ENCODE measurements at regions not wholly inside any gene's neighbourhood (a gene's known extent, or its start where the extent isn't known, plus 50 kb on each side); places are given as distances from the start of the nearest gene placed in this dataset.

DNA sequence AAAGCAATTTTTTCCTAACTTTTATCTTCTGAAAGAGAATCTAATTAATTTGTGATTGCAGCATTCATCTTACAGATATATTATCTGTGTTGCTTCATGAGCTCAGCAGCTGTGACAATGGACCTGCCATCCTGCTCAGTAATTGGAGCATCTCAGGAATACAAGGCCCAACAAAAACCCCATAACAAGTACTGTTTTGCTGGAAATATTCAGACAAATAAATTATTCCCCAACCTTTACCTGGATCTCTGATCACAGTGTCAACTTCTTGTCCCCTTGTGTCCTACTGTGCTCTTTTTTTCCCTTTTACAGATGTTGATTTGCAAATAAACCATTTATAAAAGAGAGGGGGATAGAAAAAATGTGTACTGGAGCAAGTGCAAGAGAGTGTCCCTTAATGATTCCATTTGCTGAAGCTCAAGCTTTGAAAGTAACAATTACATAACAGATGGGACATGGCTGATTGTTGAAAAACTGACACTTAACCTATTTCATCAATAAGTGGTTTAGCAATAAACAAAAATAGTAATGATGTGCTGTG is 1063.4 kb upstream of the GHITM start:
- no peak overlapping the region for H3K56ac ChIP-seq (replicated peaks; ENCODE audit: insufficient read length, low read depth, low read length)
- no peaks in the 10 kb centered on the region for H3K27me3 ChIP-seq (replicated peaks in 1 of 4; ENCODE audit: control insufficient read depth in 3 of 4, extremely low read depth in 1 of 4, insufficient read depth in 3 of 4, low read length in 3 of 4)
- H3K79me2 ChIP-seq (ENCODE audit: control insufficient read depth in 1 of 2, insufficient read depth in 2 of 2, low read length in 2 of 2): no peaks in the 10 kb centered on the region
- H3K79me1 ChIP-seq (ENCODE audit: low read depth, low read length): no peaks in the 10 kb centered on the region
- H4K8ac ChIP-seq (ENCODE audit: extremely low read depth, insufficient read depth, low read length): no peak overlapping the region
- no peak overlapping the region for H3K9ac ChIP-seq (replicated peaks in 1 of 4; ENCODE audit: extremely low read depth in 1 of 4, low read depth in 3 of 4, low read length in 3 of 4)
- POLR2A ChIA-PET (ENCODE audit: partially characterized antibody): no interaction called here
- H3K4me3 ChIP-seq (ENCODE audit: extremely low read depth in 1 of 4, insufficient read depth in 2 of 4, low read depth in 3 of 4, low read length in 4 of 4): no peak overlapping the region
- H3K14ac ChIP-seq (ENCODE audit: insufficient read length): no peak overlapping the region
- no peak for TF ChIP-seq CTBP2 (IDR thresholded peaks at IDR 0.05; ENCODE audit: borderline replicate concordance, insufficient read depth, insufficient read length, low read length)
- no peaks in the 10 kb centered on the region for H3K36me3 ChIP-seq (ENCODE audit: control insufficient read depth in 2 of 4, insufficient read depth in 4 of 4, low read length in 3 of 4)
- H2BK12ac ChIP-seq (ENCODE audit: low read depth, low read length): no peak overlapping the region
- 0 out of 4 replicates have a peak, but pooled peaks cover 0 to 3% of the 10 kb centered on the region in 2 experiments for H3K9me3 ChIP-seq (ENCODE audit: insufficient read depth in 2 of 2, low read depth in 1 of 2, low read length in 1 of 2)
- H3K4me1 ChIP-seq (replicated peaks in 1 of 4; ENCODE audit: control insufficient read depth in 3 of 4, insufficient read depth in 4 of 4, low read length in 3 of 4): peaks cover 4 to 9% (median 6%) of the 10 kb centered on the region in 4 experiments; a peak in 6 of 7 replicates
- no peak overlapping the region for H3K4ac ChIP-seq (replicated peaks; ENCODE audit: insufficient read length, low read depth, low read length)
- FAIRE-seq (no peak), DNase-seq (ENCODE audit: low read depth in 1 of 2, low spot score in 2 of 2) (no peak)
- H3K18ac ChIP-seq (ENCODE audit: extremely low read depth, low read length): no peak overlapping the region
- no peak overlapping the region for H3K27ac ChIP-seq (ENCODE audit: low read depth, low read length)
- no peak overlapping the region for H2BK5ac ChIP-seq (ENCODE audit: low read depth, low read length)
- 0 out of 2 replicates have a peak overlapping the region, but pooled peaks have one; percentile 57 for H2BK20ac ChIP-seq (ENCODE audit: low read length)
- no peaks in the 10 kb centered on the region for H3K23me2 ChIP-seq (ENCODE audit: low read depth, low read length)
- H4K5ac ChIP-seq (ENCODE audit: insufficient read length, low read depth, low read length): no peak overlapping the region
- no peak overlapping the region for H3K4me2 ChIP-seq (ENCODE audit: insufficient read depth in 1 of 2, low read depth in 2 of 2, low read length in 2 of 2)
- no peak overlapping the region for H2BK15ac ChIP-seq (ENCODE audit: low read length)
- H4K91ac ChIP-seq (replicated peaks; ENCODE audit: insufficient read length, low read length): no peak overlapping the region
- CTCF ChIA-PET (ENCODE audit: partially characterized antibody): interaction anchor here (0.5 to 1.5 kb wide), 2 partner anchors 142 to 180 kb away, joined by 3 read pairs; no protein-coding TSS in a partner anchor
- H2BK120ac ChIP-seq (replicated peaks; ENCODE audit: low read depth, low read length): no peak overlapping the region
- H4K20me1 ChIP-seq (replicated peaks in 1 of 2; ENCODE audit: control insufficient read depth in 1 of 2, insufficient read depth in 2 of 2, low read length in 2 of 2): no peaks in the 10 kb centered on the region
- no peak overlapping the region for H3K23ac ChIP-seq (ENCODE audit: insufficient read length)
- H2AFZ ChIP-seq (ENCODE audit: low read length): no peak overlapping the region
- H2AK5ac ChIP-seq (ENCODE audit: low read depth, low read length): no peak overlapping the region
